ENCODE measurements at regions not wholly inside any gene's neighbourhood (a gene's known extent, or its start where the extent isn't known, plus 50 kb on each side); places are given as distances from the start of the nearest gene placed in this dataset.

DNA sequence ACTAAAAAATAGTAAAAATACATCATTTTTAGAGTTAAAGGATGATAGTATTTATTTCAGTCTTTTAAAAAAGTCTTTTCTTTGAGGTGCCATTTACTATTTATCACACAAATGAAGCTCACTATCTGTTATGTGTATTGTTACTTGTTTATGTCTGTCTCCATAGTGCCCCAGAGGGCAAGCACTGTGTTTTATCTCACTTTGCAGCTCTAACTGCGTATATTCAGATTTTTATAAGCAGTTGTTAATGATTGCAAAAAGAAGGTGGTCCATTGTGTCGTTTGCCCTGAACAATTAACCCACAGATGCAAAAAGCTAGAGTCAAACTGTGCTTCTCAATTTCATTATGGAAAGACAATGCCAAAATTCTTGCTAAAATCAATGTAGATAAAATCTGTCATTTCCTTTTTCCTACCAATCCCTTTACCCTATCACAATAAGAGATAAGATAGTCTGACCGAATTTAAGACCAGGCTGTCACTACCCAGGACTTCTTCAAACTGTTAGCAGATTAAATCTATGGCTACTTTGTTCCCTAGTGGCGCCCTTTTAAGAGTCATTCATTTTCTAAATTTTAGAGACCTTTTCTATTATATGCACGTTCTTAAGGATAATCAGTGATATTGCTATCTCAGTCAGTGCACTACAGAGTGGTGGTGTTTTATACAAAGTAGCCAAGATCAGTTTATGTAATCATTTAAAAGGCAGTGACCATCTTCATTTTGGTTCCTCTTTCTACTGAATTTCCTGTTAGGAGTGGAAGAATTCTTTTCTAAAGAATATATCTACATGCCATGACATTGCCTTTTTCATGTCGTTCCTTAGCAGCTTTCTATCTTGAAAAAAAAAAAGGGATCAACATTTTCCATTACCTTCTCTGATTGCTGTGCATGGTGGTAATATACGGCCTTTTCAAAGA, 133.1 kb upstream of the PRDM1 start:
- Histone ChIP-seq H4K20me1 (ENCODE audit: insufficient read depth, low read length) (no peaks in the 10 kb centered on the region), H3K4me2 (ENCODE audit: low read length) (no peak overlapping the region), H3K9me3 (ENCODE audit: insufficient read depth, low read depth, low read length) (no peaks in the 10 kb centered on the region), H3K4me1 (ENCODE audit: insufficient read depth, low read length) (no peaks in the 10 kb centered on the region), H2AFZ (ENCODE audit: low read depth, low read length) (no peak overlapping the region), H3K79me2 (ENCODE audit: insufficient read depth, low read length) (no peaks in the 10 kb centered on the region), H3K27me3 (ENCODE audit: insufficient read depth, low read length) (no peaks in the 10 kb centered on the region), H3K27ac (ENCODE audit: low read depth, low read length) (no peak overlapping the region), H3K9ac (ENCODE audit: low read length) (no peak overlapping the region), H3K4me3 (ENCODE audit: insufficient read depth, low read depth, low read length) (no peak overlapping the region), H3K36me3 (ENCODE audit: insufficient read depth, low read length) (no peaks in the 10 kb centered on the region)
- Mint-ChIP-seq H3K27me3 (ENCODE audit: low read depth, unreplicated experiment) (no peaks in the 10 kb centered on the region), H3K9me3 (ENCODE audit: unreplicated experiment) (peaks cover 3% of the 10 kb centered on the region), H3K27ac (ENCODE audit: unreplicated experiment) (no peak overlapping the region), H3K4me3 (ENCODE audit: unreplicated experiment) (no peak overlapping the region), H3K36me3 (ENCODE audit: low read depth, unreplicated experiment) (no peaks in the 10 kb centered on the region), H3K4me1 (ENCODE audit: low read depth, unreplicated experiment) (no peaks in the 10 kb centered on the region)
- TF ChIP-seq, protein P1, sequence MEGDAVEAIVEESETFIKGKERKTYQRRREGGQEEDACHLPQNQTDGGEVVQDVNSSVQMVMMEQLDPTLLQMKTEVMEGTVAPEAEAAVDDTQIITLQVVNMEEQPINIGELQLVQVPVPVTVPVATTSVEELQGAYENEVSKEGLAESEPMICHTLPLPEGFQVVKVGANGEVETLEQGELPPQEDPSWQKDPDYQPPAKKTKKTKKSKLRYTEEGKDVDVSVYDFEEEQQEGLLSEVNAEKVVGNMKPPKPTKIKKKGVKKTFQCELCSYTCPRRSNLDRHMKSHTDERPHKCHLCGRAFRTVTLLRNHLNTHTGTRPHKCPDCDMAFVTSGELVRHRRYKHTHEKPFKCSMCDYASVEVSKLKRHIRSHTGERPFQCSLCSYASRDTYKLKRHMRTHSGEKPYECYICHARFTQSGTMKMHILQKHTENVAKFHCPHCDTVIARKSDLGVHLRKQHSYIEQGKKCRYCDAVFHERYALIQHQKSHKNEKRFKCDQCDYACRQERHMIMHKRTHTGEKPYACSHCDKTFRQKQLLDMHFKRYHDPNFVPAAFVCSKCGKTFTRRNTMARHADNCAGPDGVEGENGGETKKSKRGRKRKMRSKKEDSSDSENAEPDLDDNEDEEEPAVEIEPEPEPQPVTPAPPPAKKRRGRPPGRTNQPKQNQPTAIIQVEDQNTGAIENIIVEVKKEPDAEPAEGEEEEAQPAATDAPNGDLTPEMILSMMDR (IDR thresholded peaks at IDR 0.05; ENCODE audit: insufficient read depth, low read depth, low read length): no peak
- no peak for TF ChIP-seq EZH2 (IDR thresholded peaks at IDR 0.05; ENCODE audit: insufficient read depth, low read length)
- DNase-seq (ENCODE audit: low read depth): no peak
- FAIRE-seq: no peak

DNA sequence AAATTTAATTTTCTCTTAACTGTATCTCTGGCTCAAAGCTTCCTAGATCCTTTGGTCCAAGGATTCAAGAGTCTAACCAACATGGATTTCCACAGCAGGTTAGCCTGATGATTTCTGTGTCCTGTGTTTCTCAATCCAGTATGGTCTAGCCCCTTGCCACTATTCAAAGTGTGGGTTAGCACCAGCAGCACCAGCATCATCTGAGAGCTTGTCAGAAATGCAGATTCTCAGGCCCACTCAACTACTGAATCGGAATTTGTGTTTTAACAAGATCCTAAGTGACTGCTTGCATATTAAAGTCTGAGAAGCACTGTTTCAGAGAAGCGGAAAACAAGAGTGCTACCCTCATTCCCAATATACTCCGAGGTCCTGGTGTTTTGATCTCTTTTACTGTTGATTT, 133.8 kb upstream of the PRDM1 start:
- Histone ChIP-seq H3K79me2 (ENCODE audit: insufficient read depth, low read length) (no peaks in the 10 kb centered on the region), H3K9me3 (ENCODE audit: insufficient read depth, low read depth, low read length) (no peaks in the 10 kb centered on the region), H3K36me3 (ENCODE audit: insufficient read depth, low read length) (no peaks in the 10 kb centered on the region), H2AFZ (ENCODE audit: low read depth, low read length) (no peak overlapping the region), H4K20me1 (ENCODE audit: insufficient read depth, low read length) (no peaks in the 10 kb centered on the region), H3K4me2 (ENCODE audit: low read length) (no peak overlapping the region), H3K4me3 (ENCODE audit: insufficient read depth, low read depth, low read length) (no peak overlapping the region), H3K27me3 (ENCODE audit: insufficient read depth, low read length) (no peaks in the 10 kb centered on the region), H3K9ac (ENCODE audit: low read length) (no peak overlapping the region), H3K4me1 (ENCODE audit: insufficient read depth, low read length) (no peaks in the 10 kb centered on the region), H3K27ac (ENCODE audit: low read depth, low read length) (no peak overlapping the region)
- H3K4me3 Mint-ChIP-seq (ENCODE audit: unreplicated experiment): no peak overlapping the region
- no peak for FAIRE-seq
- H3K27me3 Mint-ChIP-seq (ENCODE audit: low read depth, unreplicated experiment): no peaks in the 10 kb centered on the region
- H3K4me1 Mint-ChIP-seq (ENCODE audit: low read depth, unreplicated experiment): no peaks in the 10 kb centered on the region
- peaks cover 3% of the 10 kb centered on the region for H3K9me3 Mint-ChIP-seq (ENCODE audit: unreplicated experiment)
- no peaks in the 10 kb centered on the region for H3K36me3 Mint-ChIP-seq (ENCODE audit: low read depth, unreplicated experiment)
- DNase-seq (ENCODE audit: low read depth): no peak
- TF ChIP-seq, protein P1 (IDR thresholded peaks at IDR 0.05; ENCODE audit: insufficient read depth, low read depth, low read length): no peak
- no peak for TF ChIP-seq EZH2 (IDR thresholded peaks at IDR 0.05; ENCODE audit: insufficient read depth, low read length)
- H3K27ac Mint-ChIP-seq (ENCODE audit: unreplicated experiment): no peak overlapping the region

DNA sequence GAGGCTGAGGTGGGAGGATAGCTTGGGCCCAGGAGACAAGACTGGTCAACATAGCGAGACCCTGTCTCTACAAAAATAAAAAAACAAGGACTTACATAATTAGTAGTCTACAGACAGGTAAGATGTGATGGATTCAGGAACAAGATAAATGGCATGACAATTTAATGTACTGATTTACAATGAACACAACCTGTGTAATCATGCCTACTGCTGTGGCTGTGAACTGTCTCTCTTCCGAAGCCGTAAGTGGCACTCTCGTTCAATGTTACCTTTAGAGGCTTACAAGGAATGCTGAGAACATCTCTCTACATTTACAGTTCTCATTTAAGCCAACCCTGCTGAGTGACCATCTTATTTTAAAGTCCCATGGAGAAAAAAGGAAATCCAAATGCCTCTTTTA, 134.8 kb upstream of the PRDM1 start:
- no peak overlapping the region for H3K27ac Mint-ChIP-seq (ENCODE audit: unreplicated experiment)
- no peaks in the 10 kb centered on the region for H3K4me1 ChIP-seq (ENCODE audit: insufficient read depth, low read length)
- TF ChIP-seq, protein P1 (IDR thresholded peaks at IDR 0.05; ENCODE audit: insufficient read depth, low read depth, low read length): no peak
- TF ChIP-seq EZH2 (IDR thresholded peaks at IDR 0.05; ENCODE audit: insufficient read depth, low read length): no peak
- H3K27me3 Mint-ChIP-seq (ENCODE audit: low read depth, unreplicated experiment): no peaks in the 10 kb centered on the region
- H3K27ac ChIP-seq (ENCODE audit: low read depth, low read length): no peak overlapping the region
- FAIRE-seq (no peak), DNase-seq (ENCODE audit: low read depth) (no peak)
- no peaks in the 10 kb centered on the region for H3K36me3 Mint-ChIP-seq (ENCODE audit: low read depth, unreplicated experiment)
- H4K20me1 ChIP-seq (ENCODE audit: insufficient read depth, low read length): no peaks in the 10 kb centered on the region
- H3K9me3 ChIP-seq (ENCODE audit: insufficient read depth, low read depth, low read length): no peaks in the 10 kb centered on the region
- H3K4me1 Mint-ChIP-seq (ENCODE audit: low read depth, unreplicated experiment): no peaks in the 10 kb centered on the region
- no peaks in the 10 kb centered on the region for H3K79me2 ChIP-seq (ENCODE audit: insufficient read depth, low read length)
- H3K4me3 ChIP-seq (ENCODE audit: insufficient read depth, low read depth, low read length): no peak overlapping the region
- H3K9ac ChIP-seq (ENCODE audit: low read length): no peak overlapping the region
- H3K4me3 Mint-ChIP-seq (ENCODE audit: unreplicated experiment): no peak overlapping the region
- no peaks in the 10 kb centered on the region for H3K9me3 Mint-ChIP-seq (ENCODE audit: unreplicated experiment)
- H3K4me2 ChIP-seq (ENCODE audit: low read length): no peak overlapping the region
- no peaks in the 10 kb centered on the region for H3K27me3 ChIP-seq (ENCODE audit: insufficient read depth, low read length)
- H3K36me3 ChIP-seq (ENCODE audit: insufficient read depth, low read length): no peaks in the 10 kb centered on the region
- no peak overlapping the region for H2AFZ ChIP-seq (ENCODE audit: low read depth, low read length)
